ENCODE measurements at regions not wholly inside any gene's neighbourhood (a gene's known extent, or its start where the extent isn't known, plus 50 kb on each side); places are given as distances from the start of the nearest gene placed in this dataset.

DNA sequence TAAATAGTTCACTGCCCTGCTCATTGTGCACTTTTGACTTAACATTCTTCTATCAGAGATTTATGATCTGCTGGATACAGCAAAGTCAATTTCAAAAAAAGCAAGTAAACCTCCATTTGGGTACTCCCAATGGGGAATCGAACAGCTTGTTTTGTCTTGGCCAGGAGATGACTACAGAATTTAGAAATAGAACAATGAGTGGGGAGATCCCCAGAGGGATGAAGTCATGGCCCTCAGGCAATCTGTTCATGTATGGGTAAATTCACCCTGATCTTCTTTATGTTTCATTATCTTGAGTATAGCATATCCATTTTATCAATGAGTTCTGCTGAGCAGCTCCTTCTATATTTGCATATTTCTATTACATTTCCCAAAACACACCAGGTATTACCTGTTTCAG is 1681.9 kb downstream of the HACE1 start:
- peak; percentile 50; the same call in 2 of the 3 replicates for ATAC-seq
- no TSS peak for BruUV-seq (replicated peaks)
- H2AFZ ChIP-seq (ENCODE audit: control insufficient read depth, low read depth, low read length): no peak overlapping the region
- no peak for DNase-seq (ENCODE audit: low read depth, low spot score)
- ChIA-PET CTCF (interaction anchor here (0.7 to 1.0 kb wide), 3 partner anchors 13 to 104 kb away, joined by 3 read pairs; no protein-coding TSS in a partner anchor), SMC1A (ENCODE audit: uncharacterized antibody, unreplicated experiment) (interaction anchor here (0.6 to 1.0 kb wide), 3 partner anchors 9 to 92 kb away, joined by 3 to 4 read pairs (median 3); no protein-coding TSS in a partner anchor), RAD21 (ENCODE audit: unreplicated experiment) (interaction anchor here (1.0 kb wide), 1 partner anchor 90 kb away, joined by 3 read pairs; no protein-coding TSS in a partner anchor), POLR2A (no interaction called here)
- H3K9me3 ChIP-seq (replicated peaks; ENCODE audit: control insufficient read depth, insufficient read depth, low read length): no peaks in the 10 kb centered on the region
- intact Hi-C loops (cut with micrococcal nuclease; ENCODE audit: unreplicated experiment): no loop called here
- no peak overlapping the region for H3K27ac ChIP-seq (ENCODE audit: control insufficient read depth, insufficient read depth)
- no peak overlapping the region for H3K4me2 ChIP-seq (ENCODE audit: control insufficient read depth, insufficient read depth)
- in situ Hi-C loops (cut with MboI): no loop called here
- 0% methylated on average over 1 of the region's 1 CpG for WGBS (ENCODE audit: insufficient coverage, insufficient replicate concordance, low lambda C conversion rate, missing lambda C conversion rate)
- FAIRE-seq: no peak
- no peaks in the 10 kb centered on the region for H3K79me2 ChIP-seq (ENCODE audit: control insufficient read depth, insufficient read depth, low read length)
- H4K20me1 ChIP-seq (ENCODE audit: control insufficient read depth, insufficient read depth): no peaks in the 10 kb centered on the region
- H3K27me3 ChIP-seq (replicated peaks in 1 of 2; ENCODE audit: control insufficient read depth in 2 of 2, insufficient read depth in 2 of 2, low read length in 1 of 2): no peaks in the 10 kb centered on the region
- no peak overlapping the region for H3K4me3 ChIP-seq
- H3K4me1 ChIP-seq (ENCODE audit: control insufficient read depth, insufficient read depth, low read length): no peaks in the 10 kb centered on the region
- no peaks in the 10 kb centered on the region for H3K36me3 ChIP-seq (ENCODE audit: control insufficient read depth in 2 of 2, insufficient read depth in 2 of 2, low read length in 1 of 2)
- no peak overlapping the region for H3K9ac ChIP-seq (ENCODE audit: control insufficient read depth, insufficient read depth, low read length)
- TF ChIP-seq TCF3 (IDR thresholded peaks at IDR 0.05; ENCODE audit: borderline replicate concordance, insufficient read depth, low read depth, low read length): no peak
- TF ChIP-seq ATF7 (IDR thresholded peaks at IDR 0.05; ENCODE audit: low read depth): peak; percentile 34; the same call in 1 of the 2 replicates
- TF ChIP-seq ZBTB4 (CRISPR knock-in tag; IDR thresholded peaks at IDR 0.05): no peak

GRCh38 chr6:103175056-103175455 is 1684.7 kb downstream of the HACE1 start:
- ChIA-PET CTCF (interaction anchor here (0.6 to 0.7 kb wide), 2 partner anchors 14 to 128 kb away, joined by 3 read pairs; no protein-coding TSS in a partner anchor), SMC1A (ENCODE audit: uncharacterized antibody, unreplicated experiment) (interaction anchor here (0.9 to 2.5 kb wide), 4 partner anchors 12 to 17 kb away, joined by 3 to 20 read pairs (median 4); no protein-coding TSS in a partner anchor), POLR2A (no interaction called here), RAD21 (ENCODE audit: unreplicated experiment) (no interaction called here)
- BruUV-seq (replicated peaks): no TSS peak
- no peak overlapping the region for H3K9ac ChIP-seq (ENCODE audit: control insufficient read depth, insufficient read depth, low read length)
- ATAC-seq (no peak), DNase-seq (ENCODE audit: low read depth, low spot score) (no peak), FAIRE-seq (no peak)
- no peaks in the 10 kb centered on the region for H3K36me3 ChIP-seq (ENCODE audit: control insufficient read depth in 2 of 2, insufficient read depth in 2 of 2, low read length in 1 of 2)
- H4K20me1 ChIP-seq (ENCODE audit: control insufficient read depth, insufficient read depth): no peaks in the 10 kb centered on the region
- H2AFZ ChIP-seq (ENCODE audit: control insufficient read depth, low read depth, low read length): no peak overlapping the region
- no peaks in the 10 kb centered on the region for H3K9me3 ChIP-seq (replicated peaks; ENCODE audit: control insufficient read depth, insufficient read depth, low read length)
- H3K27me3 ChIP-seq (replicated peaks in 1 of 2; ENCODE audit: control insufficient read depth in 2 of 2, insufficient read depth in 2 of 2, low read length in 1 of 2): no peaks in the 10 kb centered on the region
- 0% methylated on average over 1 of the region's 1 CpG for WGBS (ENCODE audit: insufficient coverage, insufficient replicate concordance, low lambda C conversion rate, missing lambda C conversion rate)
- H3K27ac ChIP-seq (ENCODE audit: control insufficient read depth, insufficient read depth): no peak overlapping the region
- H3K4me3 ChIP-seq: no peak overlapping the region
- H3K79me2 ChIP-seq (ENCODE audit: control insufficient read depth, insufficient read depth, low read length): no peaks in the 10 kb centered on the region
- no peak overlapping the region for H3K4me2 ChIP-seq (ENCODE audit: control insufficient read depth, insufficient read depth)
- no peaks in the 10 kb centered on the region for H3K4me1 ChIP-seq (ENCODE audit: control insufficient read depth, insufficient read depth, low read length)
- intact Hi-C loops (cut with micrococcal nuclease; ENCODE audit: unreplicated experiment) (no loop called here), in situ Hi-C loops (cut with MboI) (no loop called here)
- TF ChIP-seq RELA (IDR thresholded peaks at IDR 0.05; ENCODE audit: borderline replicate concordance, partially characterized antibody) (no peak), E4F1 (IDR thresholded peaks at IDR 0.05; ENCODE audit: borderline replicate concordance, partially characterized antibody) (no peak), CBX3 (IDR thresholded peaks at IDR 0.05; ENCODE audit: borderline replicate concordance, low read depth) (no peak), CREM (IDR thresholded peaks at IDR 0.05; ENCODE audit: low read depth) (no peak)
- TF ChIP-seq, protein P1, sequence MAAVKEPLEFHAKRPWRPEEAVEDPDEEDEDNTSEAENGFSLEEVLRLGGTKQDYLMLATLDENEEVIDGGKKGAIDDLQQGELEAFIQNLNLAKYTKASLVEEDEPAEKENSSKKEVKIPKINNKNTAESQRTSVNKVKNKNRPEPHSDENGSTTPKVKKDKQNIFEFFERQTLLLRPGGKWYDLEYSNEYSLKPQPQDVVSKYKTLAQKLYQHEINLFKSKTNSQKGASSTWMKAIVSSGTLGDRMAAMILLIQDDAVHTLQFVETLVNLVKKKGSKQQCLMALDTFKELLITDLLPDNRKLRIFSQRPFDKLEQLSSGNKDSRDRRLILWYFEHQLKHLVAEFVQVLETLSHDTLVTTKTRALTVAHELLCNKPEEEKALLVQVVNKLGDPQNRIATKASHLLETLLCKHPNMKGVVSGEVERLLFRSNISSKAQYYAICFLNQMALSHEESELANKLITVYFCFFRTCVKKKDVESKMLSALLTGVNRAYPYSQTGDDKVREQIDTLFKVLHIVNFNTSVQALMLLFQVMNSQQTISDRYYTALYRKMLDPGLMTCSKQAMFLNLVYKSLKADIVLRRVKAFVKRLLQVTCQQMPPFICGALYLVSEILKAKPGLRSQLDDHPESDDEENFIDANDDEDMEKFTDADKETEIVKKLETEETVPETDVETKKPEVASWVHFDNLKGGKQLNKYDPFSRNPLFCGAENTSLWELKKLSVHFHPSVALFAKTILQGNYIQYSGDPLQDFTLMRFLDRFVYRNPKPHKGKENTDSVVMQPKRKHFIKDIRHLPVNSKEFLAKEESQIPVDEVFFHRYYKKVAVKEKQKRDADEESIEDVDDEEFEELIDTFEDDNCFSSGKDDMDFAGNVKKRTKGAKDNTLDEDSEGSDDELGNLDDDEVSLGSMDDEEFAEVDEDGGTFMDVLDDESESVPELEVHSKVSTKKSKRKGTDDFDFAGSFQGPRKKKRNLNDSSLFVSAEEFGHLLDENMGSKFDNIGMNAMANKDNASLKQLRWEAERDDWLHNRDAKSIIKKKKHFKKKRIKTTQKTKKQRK (IDR thresholded peaks at IDR 0.05; ENCODE audit: low read depth, low read length): no peak
